PC-3 (cell line): ENCODE measurements at regions not wholly inside any gene's neighbourhood (a gene's known extent, or its start where the extent isn't known, plus 50 kb on each side); places are given as distances from the start of the nearest gene placed in this dataset.
"Not testable (repeated sequence)": the region's sequence is repeated elsewhere in the genome, so short reads cannot be mapped to it uniquely, and the experiment has no call there.

Experiments used
- ATAC-seq: fragments of 200-7000 bp; cut with Tn5 transposase; 2 replicates; pipeline ENCODE4 v1.9.1; 2020; ENCODE audit warnings: mild to moderate bottlenecking, moderate library complexity
- BruUV-seq: library from RNA; stranded (reverse); fragments of 400-500 nt; replicated peaks from 2 replicates; lab custom pipeline; 2021; lab: Mats Ljungman, UMichigan
- CTCF ChIA-PET: fragments of 300-600 bp; sonication (Branson Sonifier 250); formaldehyde crosslinking; loops from one replicate; lab custom pipeline; 2022; ENCODE audit warnings: antibody characterized with exemption; lab: Charles Lee
- POLR2A ChIA-PET: fragments of 300-600 bp; sonication (Branson Sonifier 250); formaldehyde crosslinking; loops from one replicate; lab custom pipeline; 2022; ENCODE audit warnings: antibody characterized with exemption; ENCODE audit not compliant: unreplicated experiment; lab: Charles Lee
- DNase-seq: peaks from one replicate; pipeline ENCODE4 v3.0.0-alpha.2; 2015
- H2AFZ ChIP-seq: fragments of 300-600 bp; sonication (generic); 2 replicates; pipeline ENCODE4 v1.6.0; 2016; ENCODE audit warnings: antibody characterized with exemption, low read length
- H3F3A ChIP-seq: fragments of 300-600 bp; sonication (generic); one replicate; pipeline ENCODE4 v1.6.0; 2017; ENCODE audit warnings: antibody characterized with exemption, low read length, control low read depth, mild to moderate bottlenecking; ENCODE audit not compliant: unreplicated experiment
- H3K27ac ChIP-seq: fragments of 300-600 bp; sonication (generic); 2 replicates; pipeline ENCODE4 v1.5.1; 2016; ENCODE audit warnings: mild to moderate bottlenecking, low read length
- H3K27me3 ChIP-seq: fragments of 300-600 bp; sonication (generic); 2 replicates; pipeline ENCODE4 v1.6.1; 2016; ENCODE audit warnings: low read length, mixed read lengths
- H3K36me3 ChIP-seq: fragments of 300-600 bp; sonication (generic); 2 replicates; pipeline ENCODE4 v1.6.1; 2016; ENCODE audit warnings: low read depth, mixed run types, low read length, mixed read lengths
- H3K4me1 ChIP-seq: fragments of 300-600 bp; sonication (generic); 2 replicates; pipeline ENCODE4 v1.5.1; 2016; ENCODE audit warnings: low read length; ENCODE audit not compliant: insufficient read depth
- H3K4me2 ChIP-seq: fragments of 300-600 bp; sonication (generic); 2 replicates; pipeline ENCODE4 v1.6.0; 2016; ENCODE audit warnings: low read length
- H3K4me3 ChIP-seq: fragments of 300-600 bp; sonication (generic); 2 replicates; pipeline ENCODE4 v1.5.1; 2016; ENCODE audit warnings: mild to moderate bottlenecking, low read length, mixed read lengths
- H3K79me2 ChIP-seq: fragments of 300-600 bp; sonication (generic); 2 replicates; pipeline ENCODE4 v1.6.1; 2017; ENCODE audit warnings: low read length, mixed read lengths
- H3K9ac ChIP-seq: fragments of 300-600 bp; sonication (generic); 2 replicates; pipeline ENCODE4 v1.6.0; 2016; ENCODE audit warnings: mild to moderate bottlenecking, low read length
- H3K9me2 ChIP-seq: fragments of 300-600 bp; sonication (generic); replicated peaks from 2 replicates; pipeline ENCODE4 v1.6.1; 2016; ENCODE audit warnings: mixed run types, low read length, mixed read lengths
- H3K9me3 ChIP-seq: fragments of 300-600 bp; sonication (generic); 2 replicates; pipeline ENCODE4 v1.6.1; 2016; ENCODE audit warnings: low read length, mixed read lengths
- H4K20me1 ChIP-seq: fragments of 300-600 bp; sonication (generic); 2 replicates; pipeline ENCODE4 v1.6.1; 2016; ENCODE audit warnings: low read length, mixed read lengths
- CTCF ChIP-seq: fragments of 300-600 bp; sonication (generic); conservative IDR thresholded peaks from 2 replicates; pipeline ENCODE4 v1.5.1; 2017; ENCODE audit warnings: antibody characterized with exemption, low read depth, mild to moderate bottlenecking, low read length
- EZH2 ChIP-seq: fragments of 300-600 bp; sonication (generic); IDR thresholded peaks from one replicate; pipeline ENCODE4 v1.6.1; 2017; ENCODE audit warnings: antibody characterized with exemption, mild to moderate bottlenecking, low read length; ENCODE audit not compliant: unreplicated experiment
- EZH2phosphoT487 ChIP-seq: fragments of 300-600 bp; sonication (generic); IDR thresholded peaks from 2 replicates; pipeline ENCODE4 v1.6.1; 2018; ENCODE audit warnings: mild to moderate bottlenecking, antibody characterized with exemption, low read length, borderline replicate concordance
- intact Hi-C: fragments of 100-400 bp; cut with micrococcal nuclease; formaldehyde crosslinking; loops from 2 replicates; pipeline ENCODE4 v1.9.0; 2023

- ATAC-seq = no peak
- no peaks in the 10 kb centered on the region for H3K79me2 ChIP-seq
- H4K20me1 ChIP-seq = no peaks in the 10 kb centered on the region
- H3K27me3 ChIP-seq = no peaks in the 10 kb centered on the region
- intact Hi-C loops = no loop called here
- no peak overlapping the region for H3K27ac ChIP-seq
- H3F3A ChIP-seq = no peaks in the 10 kb centered on the region
- H3K4me1 ChIP-seq = no peaks in the 10 kb centered on the region
- H2AFZ ChIP-seq = no peak overlapping the region
- H3K9me2 ChIP-seq = no peaks in the 10 kb centered on the region
- H3K4me3 ChIP-seq = no peak overlapping the region
- H3K36me3 ChIP-seq = no peaks in the 10 kb centered on the region
- TF ChIP-seq EZH2phosphoT487 (no peak), CTCF (no peak), EZH2 (no peak)
- DNase-seq = no peak
- ChIA-PET POLR2A (no interaction called here), CTCF (no interaction called here)
- H3K9ac ChIP-seq = no peak overlapping the region
- no peak overlapping the region for H3K4me2 ChIP-seq
- BruUV-seq = no TSS peak
- H3K9me3 ChIP-seq = no peaks in the 10 kb centered on the region
Observed at GRCh38 chr2:159873258-159873657, 75.2 kb upstream of the CD302 start.

- Histone ChIP-seq H3K9me3 (no peaks in the 10 kb centered on the region), H3K27me3 (no peaks in the 10 kb centered on the region), H3K9me2 (no peaks in the 10 kb centered on the region), H3K4me2 (no peak overlapping the region), H4K20me1 (no peaks in the 10 kb centered on the region), H3F3A (no peaks in the 10 kb centered on the region), H3K9ac (no peak overlapping the region), H3K4me3 (no peak overlapping the region), H3K36me3 (no peaks in the 10 kb centered on the region), H3K27ac (no peak overlapping the region), H3K4me1 (no peaks in the 10 kb centered on the region), H2AFZ (no peak overlapping the region), H3K79me2 (no peaks in the 10 kb centered on the region)
- no TSS peak for BruUV-seq
- ATAC-seq (no peak), DNase-seq (no peak)
- intact Hi-C loops = no loop called here
- TF ChIP-seq EZH2 (no peak), CTCF (no peak), EZH2phosphoT487 (no peak)
- POLR2A ChIA-PET = no interaction called here
- CTCF ChIA-PET = no interaction called here
Observed at GRCh38 chr2:159872353-159872752, 74.3 kb upstream of the CD302 start.

DNA sequence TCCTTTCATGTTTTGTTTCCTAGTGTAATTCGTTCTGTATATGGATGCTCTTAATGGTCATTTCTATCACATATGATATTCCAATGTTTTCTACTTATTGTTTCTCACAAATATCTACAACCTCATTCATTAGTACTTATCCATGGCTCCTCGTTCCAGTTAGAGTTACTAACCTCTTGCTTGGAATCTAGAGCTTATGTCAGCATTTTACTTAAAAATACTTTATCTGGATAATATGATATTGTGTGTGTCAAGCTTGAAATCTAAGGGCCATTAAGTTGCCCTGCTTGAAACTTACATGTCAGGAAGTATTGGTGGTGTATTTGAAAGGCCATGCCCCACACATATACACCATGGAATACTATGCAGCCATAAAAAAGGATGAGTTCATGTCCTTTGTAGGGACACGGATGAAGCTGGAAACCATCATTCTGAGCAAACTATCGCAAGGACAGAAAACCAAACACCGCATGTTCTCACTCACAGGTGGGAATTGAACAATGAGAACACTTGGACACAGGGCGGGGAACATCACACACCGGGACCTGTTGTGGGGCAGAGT lies 70.7 kb upstream of the CD302 start:
- DNase-seq, H3K27me3 ChIP-seq, H3K36me3 ChIP-seq, H3K4me2 ChIP-seq, H3K9me3 ChIP-seq, H2AFZ ChIP-seq, H3K27ac ChIP-seq, BruUV-seq, H3K9me2 ChIP-seq, H4K20me1 ChIP-seq, H3F3A ChIP-seq, H3K79me2 ChIP-seq, ATAC-seq, CTCF ChIA-PET, H3K4me3 ChIP-seq, H3K4me1 ChIP-seq, intact Hi-C loops, POLR2A ChIA-PET, H3K9ac ChIP-seq: not testable (repeated sequence)
